SIG-M5 treated with dmso at 0.1 percent for 504 hours (cell line): ENCODE measurements at regions not wholly inside any gene's neighbourhood (a gene's known extent, or its start where the extent isn't known, plus 50 kb on each side); places are given as distances from the start of the nearest gene placed in this dataset.

Experiments used
- DNase-seq: peaks from one replicate; lab custom pipeline; 2025; ENCODE audit not compliant: unreplicated experiment; lab: John Stamatoyannopoulos, UW

DNA sequence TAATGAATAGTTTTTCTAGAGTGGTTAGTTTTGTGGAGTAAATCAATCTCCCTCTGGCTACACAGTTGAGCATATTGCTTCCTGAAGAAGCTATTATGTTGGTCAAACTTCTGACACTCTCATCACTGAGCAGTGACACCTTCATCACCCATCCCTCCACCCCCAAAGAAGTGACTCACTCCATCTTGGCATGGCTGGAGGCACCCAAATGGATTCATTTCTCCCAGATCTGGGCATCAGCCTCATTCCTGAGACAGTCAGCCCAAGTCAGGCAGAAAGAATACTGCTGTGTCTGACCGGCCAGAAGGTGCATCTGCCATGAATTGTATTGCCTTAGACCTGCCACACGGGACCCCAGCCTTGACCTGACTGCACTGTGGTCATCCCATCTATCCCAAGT is 117.0 kb upstream of the HABP2 start:
- DNase-seq: no peak

DNA sequence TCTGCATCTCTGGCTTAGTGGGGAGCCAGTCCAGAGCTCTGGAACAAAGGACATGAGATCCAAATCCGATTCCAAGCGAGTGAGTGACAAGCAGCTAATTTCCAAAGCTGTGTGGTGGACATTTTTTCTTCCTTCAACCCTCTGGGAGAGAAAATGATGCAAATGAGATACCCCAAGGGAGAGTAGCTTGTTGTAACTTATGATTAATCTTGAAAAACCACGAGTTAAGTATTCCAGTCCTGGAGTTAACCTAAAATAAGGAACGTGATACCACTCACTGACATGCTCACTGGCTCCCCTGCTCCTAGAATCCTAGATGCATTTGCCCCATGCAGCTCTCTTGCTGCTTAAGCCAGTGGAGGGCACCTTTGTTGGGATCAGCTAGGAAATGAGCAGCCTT is 116.0 kb upstream of the HABP2 start:
- DNase-seq: no peak

GRCh38 chr10:113438652-113439051 is 114.2 kb upstream of the HABP2 start:
- DNase-seq: no peak

- no peak for DNase-seq
These were observed 111.6 kb upstream of the HABP2 start for GRCh38 chr10:113441220-113441619.

DNA sequence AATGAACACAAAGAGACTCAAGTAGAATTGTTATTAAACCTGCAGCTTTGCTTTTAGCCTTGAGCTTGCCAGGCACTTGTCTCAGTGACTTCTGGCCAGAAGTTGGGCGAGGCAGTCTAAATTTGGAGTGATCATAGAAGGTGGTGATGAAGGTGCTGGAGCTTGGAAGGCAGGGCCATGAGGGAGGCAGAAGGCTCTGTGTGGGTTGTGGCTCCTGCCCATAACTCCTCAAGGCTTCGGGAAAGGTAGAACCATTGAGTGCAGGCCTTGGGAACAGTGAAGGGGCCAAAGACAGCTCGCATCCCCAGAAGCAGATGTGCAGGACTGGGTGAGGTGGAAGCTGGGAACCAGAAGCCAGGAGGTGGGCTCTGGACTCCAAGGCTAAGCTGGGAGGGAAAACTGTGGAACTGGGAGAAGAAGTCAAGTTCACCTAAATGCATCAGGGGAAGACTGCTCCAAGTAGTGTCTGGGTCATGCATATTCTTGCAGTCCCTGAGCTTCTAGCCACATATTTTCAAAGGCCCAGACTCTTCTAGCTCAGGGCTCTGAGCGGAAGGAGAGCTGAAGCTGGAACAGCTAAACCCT is 111.1 kb upstream of the HABP2 start:
- no peak for DNase-seq

DNA sequence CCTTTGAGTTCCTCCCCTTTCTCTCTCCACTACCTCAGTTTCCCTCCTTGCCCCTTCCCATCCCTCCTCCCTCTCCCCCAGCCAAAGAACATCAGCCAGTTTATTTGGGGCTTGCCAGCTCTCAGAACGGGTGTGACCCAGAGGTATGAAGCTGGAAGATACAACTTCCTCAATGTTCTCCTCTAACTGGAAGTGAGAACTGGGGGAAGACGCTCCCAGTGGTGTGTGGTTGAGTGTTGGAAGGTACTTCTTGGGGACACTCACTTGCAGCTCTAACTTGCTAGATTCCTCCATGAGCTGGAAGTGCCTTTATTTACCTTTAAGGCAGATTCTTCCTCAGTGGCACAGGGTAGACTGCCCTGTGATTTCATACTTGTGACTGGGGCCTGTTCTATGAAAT is 110.5 kb upstream of the HABP2 start:
- DNase-seq: peak; percentile 36

- DNase-seq: no peak
These were observed 109.5 kb upstream of the HABP2 start for GRCh38 chr10:113443141-113443925.

- no peak for DNase-seq
These were observed 108.0 kb upstream of the HABP2 start for GRCh38 chr10:113444766-113445365.

DNA sequence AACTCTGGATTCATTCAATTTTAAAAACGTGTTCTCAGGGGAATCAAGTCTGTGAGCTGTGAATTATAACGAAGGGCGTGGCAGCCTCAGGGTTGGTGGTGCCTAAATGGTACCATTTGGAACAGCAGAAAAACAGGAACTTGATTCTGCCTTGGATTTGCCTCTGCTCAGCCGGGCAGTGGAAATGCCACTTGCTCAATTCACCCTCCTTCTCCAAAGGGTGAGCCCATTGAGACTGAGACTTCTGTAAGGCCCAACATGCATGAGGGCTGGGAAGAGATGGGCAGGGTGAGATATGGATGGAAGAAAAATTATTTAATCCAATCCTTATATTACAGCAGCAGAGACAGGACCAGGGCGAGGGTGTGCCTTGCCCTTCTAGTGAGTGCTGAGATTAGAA is 107.1 kb upstream of the HABP2 start:
- DNase-seq: no peak

GRCh38 chr10:113446739-113447138 is 106.1 kb upstream of the HABP2 start:
- no peak for DNase-seq

- no peak for DNase-seq
These were observed 105.6 kb upstream of the HABP2 start for GRCh38 chr10:113447278-113447677.

DNA sequence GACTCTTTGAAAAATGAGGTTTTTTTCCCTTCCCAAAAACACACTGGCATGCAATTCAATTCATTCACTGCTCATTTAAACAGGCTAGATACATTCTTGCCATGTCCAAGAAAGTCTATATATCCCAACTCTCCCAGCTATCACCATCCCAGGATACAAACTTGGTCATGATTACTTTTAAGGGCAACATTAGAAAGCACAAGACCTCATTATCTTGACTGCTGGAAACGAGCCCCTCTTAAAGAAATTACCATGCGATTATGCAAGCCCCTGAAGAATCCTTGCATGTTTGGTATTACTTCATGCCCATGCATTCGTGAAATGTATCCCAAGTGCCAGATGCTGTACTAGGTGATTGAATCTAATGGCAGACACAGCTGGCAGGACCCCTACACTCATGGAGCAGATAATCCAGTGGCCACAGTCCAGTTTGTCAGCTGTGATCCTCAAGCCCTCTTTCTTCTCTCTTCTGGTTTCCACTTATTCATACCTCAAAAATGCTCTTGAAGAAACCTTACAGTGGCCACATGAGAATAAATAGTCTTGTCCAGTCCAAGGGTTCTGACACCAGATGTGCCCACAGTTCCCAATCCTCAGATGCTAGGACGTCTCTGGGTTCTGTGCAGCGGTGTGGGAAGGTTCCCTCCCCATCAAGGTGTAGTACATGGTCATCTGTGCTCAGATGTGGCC is 103.7 kb upstream of the HABP2 start:
- DNase-seq: no peak

DNA sequence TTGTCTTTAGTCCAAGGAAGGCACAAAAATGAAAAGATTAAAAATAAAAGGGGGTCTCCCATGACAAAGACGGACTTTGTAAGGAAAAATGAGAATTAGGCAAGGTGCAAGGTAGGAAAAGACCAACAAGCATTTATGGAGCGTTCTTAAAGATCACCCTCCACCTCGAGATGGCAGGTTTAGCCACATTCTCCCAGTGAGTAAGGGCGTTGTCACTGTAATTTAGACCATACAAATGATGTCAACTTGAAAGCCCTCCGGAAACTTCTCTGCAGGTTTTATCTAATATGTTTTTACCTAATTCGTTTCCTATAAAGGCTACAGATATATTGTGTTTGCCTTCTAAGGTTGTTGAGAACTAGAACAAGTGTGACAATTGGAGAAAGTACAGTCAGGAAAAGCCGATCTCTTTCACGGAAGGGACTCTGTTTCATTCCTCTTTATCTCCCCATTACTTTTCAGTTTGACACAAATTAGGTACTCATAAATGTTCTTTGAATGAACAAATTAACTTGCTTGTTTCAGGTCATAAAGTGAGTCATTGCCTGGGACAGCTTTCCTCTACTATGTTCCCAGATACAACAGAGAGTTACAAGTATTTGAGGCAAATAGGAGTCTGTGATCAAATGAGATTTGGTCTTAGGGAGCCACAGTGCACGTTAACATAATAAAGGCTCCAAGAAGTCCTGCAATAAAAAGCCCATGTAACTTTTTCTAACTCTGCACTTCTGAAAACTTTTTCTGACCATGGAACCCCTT is 102.6 kb upstream of the HABP2 start:
- no peak for DNase-seq

DNA sequence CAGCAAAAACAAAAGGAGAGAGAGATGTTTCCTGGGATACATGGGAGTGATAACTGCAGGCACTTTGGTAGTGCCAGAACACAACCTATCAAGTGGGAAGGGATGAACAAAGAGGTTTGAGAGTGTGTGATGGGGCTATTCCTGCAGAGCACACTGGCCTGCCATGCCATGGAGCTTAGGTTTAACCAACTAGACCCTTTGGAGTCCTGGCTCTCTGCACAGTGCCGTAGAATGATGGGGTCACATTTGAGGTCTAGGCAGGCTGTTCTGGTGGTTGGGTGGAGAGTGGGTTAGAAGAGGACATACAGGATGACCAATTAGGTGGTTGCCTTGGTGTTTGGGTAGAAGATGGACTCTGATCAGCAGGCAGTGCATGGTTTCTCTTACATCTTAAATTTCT is 101.9 kb upstream of the HABP2 start:
- DNase-seq: no peak

DNA sequence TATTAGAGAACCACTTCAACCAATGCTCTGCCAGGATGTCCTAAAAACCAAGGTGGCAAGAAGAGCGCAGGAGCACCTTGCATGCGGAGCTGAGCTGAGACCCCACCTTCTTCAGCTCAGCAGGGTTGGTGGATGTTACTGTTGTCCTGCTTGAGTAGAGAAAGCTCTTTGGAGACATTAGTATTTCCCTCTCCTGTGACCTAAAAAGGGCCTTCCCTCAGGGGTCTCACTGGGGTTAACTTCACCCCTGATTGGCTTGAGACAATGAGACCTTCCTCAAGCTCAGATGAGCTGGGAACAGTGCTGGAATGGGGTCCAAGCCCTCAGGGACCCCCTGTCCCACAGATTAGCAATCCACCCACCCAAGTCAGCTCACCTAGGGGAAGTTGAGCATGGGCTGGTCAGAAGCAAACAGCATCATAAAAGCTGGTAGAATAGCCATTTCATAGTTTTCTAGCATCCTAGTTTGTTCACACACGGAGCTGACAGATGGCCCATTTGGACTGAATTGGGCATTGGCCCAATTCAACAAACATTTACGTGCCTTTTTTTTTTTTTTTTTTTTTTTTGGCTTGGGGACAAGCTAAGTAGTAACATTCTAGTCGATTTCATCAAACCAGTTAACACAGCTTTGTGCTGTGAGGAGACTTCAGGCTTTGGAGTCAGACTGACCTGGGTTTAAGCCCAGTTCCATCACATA is 100.6 kb upstream of the HABP2 start:
- no peak for DNase-seq

DNA sequence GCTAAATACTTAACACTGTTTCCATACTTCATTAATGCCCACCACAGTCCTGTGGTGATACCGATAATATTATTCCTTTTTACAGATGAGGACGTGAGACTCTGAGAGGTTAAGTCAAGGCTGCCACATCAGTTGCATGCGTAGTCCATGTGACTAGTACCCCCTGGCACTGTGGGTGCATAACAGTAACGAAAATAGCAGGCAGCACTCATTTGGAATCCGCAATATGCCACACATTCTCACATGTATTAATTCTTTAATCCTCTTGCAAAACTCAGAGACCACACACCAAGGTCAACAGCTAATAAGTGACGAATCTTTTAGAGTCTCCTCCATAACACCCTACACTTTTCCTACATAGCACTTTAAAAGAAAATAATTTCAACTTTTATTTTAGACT is 99.5 kb upstream of the HABP2 start:
- no peak for DNase-seq

DNA sequence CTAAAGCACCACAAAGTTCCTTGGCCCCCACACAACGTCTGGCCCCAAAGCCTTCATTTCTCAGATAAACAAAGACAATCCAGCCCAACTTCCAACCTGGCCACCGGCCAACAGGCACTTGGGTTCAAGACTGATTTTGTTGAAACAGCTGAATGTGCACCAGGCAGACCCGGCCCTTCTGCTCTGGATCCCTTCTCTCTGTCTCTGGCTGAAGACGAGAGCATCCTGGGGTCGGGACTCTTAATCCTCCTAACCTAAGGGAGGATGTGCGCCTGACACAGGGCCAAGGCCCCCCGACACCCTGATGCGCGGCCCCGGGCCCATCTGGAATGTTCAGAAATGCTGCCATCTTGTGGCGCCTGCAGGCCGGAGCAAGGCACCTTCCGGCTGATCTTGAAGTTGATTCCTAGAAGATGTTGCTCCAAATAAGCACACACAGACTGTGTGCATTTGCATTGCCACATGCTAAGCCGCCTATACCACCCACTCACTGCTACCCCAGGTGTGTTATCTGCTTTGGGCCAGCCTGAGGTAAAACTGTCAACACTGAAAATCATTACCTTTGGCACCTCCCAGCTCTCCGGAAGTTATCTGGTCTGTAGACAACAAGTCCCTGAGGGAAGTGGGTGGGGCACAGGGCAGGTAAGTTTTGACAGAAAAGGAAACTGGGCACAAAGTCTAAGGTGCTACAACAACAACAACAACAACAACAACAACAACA is 98.4 kb upstream of the HABP2 start:
- peak; percentile 33 for DNase-seq

DNA sequence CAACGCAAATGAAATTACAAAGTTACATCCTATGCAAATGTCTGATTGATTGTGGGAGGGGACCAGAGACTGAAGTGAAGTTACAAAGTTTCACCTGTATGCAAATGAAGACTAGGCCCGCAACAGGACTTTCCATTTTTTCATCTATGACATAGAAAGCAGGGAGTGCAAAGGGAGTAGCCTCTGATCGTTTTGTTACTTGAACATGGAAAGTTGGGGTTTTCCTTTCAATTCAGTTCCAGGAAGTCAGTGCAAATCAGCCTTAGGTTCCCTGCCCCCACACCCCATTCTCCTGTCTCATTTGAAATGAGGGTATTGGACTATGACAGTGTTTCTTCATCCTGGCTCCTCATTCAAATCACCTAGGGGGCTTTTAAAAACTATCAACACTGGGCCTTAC is 96.9 kb upstream of the HABP2 start:
- DNase-seq: no peak

DNA sequence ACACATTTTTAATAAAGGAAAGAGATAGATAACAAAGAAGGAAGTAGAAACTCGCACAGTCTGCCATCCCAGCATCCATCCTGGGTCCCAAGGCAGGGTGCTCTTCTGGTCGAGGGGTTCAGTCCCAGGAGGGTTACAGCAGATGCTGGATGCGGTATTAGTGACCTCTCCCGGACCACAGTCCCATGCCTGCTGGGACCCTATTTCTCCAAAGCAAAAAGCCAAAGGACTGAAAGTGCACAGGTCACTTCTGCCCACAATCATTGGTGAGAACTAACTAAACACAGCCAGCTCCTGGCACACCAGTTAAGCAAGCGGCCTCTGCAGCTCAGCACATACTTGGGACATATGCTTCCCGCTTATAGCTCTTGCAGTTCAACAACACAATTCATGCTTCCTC is 96.1 kb upstream of the HABP2 start:
- no peak for DNase-seq

- DNase-seq: no peak
These were observed 95.4 kb upstream of the HABP2 start for GRCh38 chr10:113457408-113457807.
